Skin epidermis (tissue), 12 donors: ENCODE measurements at regions not wholly inside any gene's neighbourhood (a gene's known extent, or its start where the extent isn't known, plus 50 kb on each side); places are given as distances from the start of the nearest gene placed in this dataset.
"Not testable (repeated sequence)": the region's sequence is repeated elsewhere in the genome, so short reads cannot be mapped to it uniquely, and the experiment has no call there.

Experiments used
- H3K27ac ChIP-seq, 21 experiments: fragments of 200-600 bp; sonication (generic) in 11 of 21; one replicate each; pipeline ENCODE4 v1.5.0; 2020; ENCODE audit warnings: mild to moderate bottlenecking in 3 of 21, inconsistent platforms in 2 of 21, moderate library complexity in 2 of 21
- H3K4me3 ChIP-seq, 7 experiments: fragments of 200-600 bp; sonication (generic) in 2 of 7; one replicate each; pipeline ENCODE4 v1.5.0; 2020; ENCODE audit warnings: inconsistent platforms in 2 of 7, mild to moderate bottlenecking in 2 of 7, moderate library complexity in 1 of 7

DNA sequence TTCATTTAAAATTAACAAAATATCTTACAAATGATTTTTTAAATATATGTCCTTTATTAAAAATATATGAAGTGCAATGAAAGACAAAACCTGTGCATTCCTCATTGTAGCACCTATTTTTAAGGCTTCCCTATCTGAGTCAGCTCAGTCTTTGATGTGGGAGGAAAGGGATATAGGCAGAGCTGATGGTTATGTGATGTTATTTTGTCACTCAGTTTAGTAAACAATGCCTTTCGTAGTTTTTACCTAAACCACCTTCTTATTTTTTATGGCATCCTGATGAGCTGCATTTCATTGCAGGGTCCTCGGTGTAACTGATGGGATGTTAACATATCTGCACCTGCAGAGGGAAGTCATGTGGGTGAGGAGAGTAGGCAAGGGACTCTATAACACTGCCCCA is 58.9 kb upstream of the FRMD6 start:
- Histone ChIP-seq H3K27ac (no peak overlapping the region), H3K4me3 (no peak overlapping the region)

DNA sequence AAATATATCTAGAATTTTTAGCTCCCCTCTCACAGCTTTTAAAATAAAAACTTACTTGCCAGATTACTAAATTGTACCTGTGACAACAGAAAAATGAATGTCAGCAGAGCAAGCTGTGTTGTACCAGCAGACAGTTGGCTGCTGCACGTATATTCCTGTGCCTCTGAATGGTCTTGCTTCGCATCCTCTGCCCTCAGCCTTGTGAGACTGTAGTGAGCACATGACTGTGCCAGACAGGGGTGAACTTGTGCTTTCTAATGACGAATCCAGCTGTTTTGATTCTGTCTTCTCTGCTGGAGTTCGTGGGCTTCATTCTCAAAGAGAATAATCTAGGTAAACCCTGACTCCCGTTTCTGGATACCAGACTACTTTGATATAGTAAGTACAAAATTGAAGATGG is 58.3 kb upstream of the FRMD6 start:
- H3K27ac ChIP-seq: no peak overlapping the region
- H3K4me3 ChIP-seq: no peak overlapping the region

- Histone ChIP-seq H3K27ac (no peak overlapping the region), H3K4me3 (no peak overlapping the region)
Observed at GRCh38 chr14:51595881-51596455, 55.7 kb upstream of the FRMD6 start.

DNA sequence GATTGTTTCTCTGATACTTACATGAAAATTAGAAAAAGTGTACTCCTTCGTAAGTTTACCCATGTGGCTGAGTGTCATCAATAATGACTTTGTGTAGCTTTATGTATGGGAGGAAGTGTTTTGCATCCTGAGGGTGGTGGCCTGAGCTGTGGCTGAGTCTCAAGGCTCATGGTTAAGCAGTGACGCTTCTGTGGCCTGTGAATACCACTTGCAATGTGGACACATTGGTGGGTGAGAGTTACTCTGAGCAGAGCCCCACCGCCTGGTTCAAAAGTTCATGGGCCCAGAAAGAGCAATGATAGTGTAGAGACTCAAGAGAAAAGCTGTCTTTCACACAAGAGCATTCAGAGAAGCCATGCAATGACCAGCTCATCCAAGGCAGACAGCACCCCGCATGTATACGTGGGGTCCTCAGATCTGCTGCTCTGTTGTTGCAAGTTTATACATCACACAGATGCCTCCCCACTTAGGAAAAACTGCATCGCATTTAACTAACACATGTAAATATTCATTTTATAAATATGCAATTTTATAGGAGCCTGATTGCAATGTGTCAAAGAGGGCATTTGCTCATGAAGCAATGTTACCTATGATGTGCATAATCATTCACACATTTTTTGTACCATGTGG is 55.1 kb upstream of the FRMD6 start:
- no peak overlapping the region for H3K4me3 ChIP-seq
- no peak overlapping the region for H3K27ac ChIP-seq

- H3K4me3 ChIP-seq: no peak overlapping the region
Observed at GRCh38 chr14:51597261-51598001, 54.3 kb upstream of the FRMD6 start.

GRCh38 chr14:51598924-51599600 is 52.6 kb upstream of the FRMD6 start:
- H3K27ac ChIP-seq: peak overlapping the region in 3 of 21 experiments; percentile 26 to 83 (median 62)

More at GRCh38 chr14:51597261-51598001, 54.3 kb upstream of the FRMD6 start:
- H3K27ac ChIP-seq: peak overlapping the region in 4 of 21 experiments; percentile 3 to 70 (median 43)

DNA sequence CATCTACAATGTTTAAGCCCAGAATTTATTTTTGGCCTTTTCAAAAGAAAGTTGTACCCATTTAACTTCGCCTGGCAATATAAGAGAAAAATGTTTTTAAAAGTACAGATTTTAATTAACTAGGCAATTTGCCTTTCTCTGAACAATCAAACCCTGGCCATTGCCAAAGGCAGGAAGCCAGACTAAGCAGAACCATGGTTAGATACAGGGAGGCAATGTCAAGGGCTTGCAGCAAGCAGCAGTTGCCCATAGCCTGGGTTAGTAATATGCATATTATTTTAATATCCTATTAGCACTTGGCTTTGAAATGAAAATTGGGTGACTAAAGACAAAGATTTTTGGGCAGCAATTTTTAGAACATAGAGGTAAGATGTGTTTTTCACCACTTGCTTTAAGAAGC is 51.1 kb upstream of the FRMD6 start:
- H3K4me3 ChIP-seq: no peak overlapping the region
- H3K27ac ChIP-seq: peak overlapping the region in 2 of 21 experiments; percentile 62 to 83

More at GRCh38 chr14:51598924-51599600, 52.6 kb upstream of the FRMD6 start:
- H3K4me3 ChIP-seq: not testable (repeated sequence)
